ELR (cell line): ENCODE measurements at regions not wholly inside any gene's neighbourhood (a gene's known extent, or its start where the extent isn't known, plus 50 kb on each side); places are given as distances from the start of the nearest gene placed in this dataset.
"Not testable (repeated sequence)": the region's sequence is repeated elsewhere in the genome, so short reads cannot be mapped to it uniquely, and the experiment has no call there.

Experiments used
- DNase-seq: peaks from one replicate; pipeline ENCODE4 v3.0.0-alpha.2; 2015; ENCODE audit warnings: low read depth

DNA sequence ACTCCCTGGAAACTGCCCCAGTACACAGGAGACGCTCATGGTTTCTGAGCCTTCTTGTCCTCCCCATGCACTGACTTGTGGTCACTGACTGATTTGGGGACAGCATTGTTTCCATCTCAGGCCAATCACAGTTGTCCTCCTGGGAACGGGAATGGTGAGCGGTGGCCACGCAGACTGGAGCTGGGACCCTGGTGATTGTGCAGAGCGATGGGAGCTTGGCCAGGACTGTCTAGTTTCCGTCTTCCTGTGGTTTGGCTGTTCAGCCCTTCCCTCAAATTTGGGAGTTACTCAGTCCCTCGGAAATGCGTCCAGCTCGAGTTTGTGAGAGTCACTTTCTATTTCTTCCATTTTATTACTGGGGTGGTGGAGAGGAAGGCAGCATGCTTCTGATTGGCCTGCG lies 250.9 kb downstream of the ACTR3B start:
- no peak for DNase-seq

DNA sequence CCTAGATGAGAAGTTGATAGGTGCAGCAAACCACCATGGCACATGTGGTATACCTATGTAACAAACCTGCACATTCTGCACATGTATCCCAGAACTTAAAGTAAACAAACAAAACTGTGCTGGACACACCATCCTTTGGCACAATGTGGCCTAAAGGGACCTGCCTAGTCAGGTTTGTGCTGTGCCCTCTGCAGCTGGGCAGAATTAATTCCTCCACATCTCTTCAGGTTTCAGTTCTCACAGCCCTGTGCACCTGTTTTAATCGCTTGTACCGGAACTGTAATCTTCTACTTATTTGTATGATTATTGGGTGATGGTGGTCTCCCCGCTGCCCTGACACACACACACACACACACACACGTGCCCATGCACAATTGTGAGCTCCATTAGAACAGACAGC lies 252.7 kb downstream of the ACTR3B start:
- no peak for DNase-seq

DNA sequence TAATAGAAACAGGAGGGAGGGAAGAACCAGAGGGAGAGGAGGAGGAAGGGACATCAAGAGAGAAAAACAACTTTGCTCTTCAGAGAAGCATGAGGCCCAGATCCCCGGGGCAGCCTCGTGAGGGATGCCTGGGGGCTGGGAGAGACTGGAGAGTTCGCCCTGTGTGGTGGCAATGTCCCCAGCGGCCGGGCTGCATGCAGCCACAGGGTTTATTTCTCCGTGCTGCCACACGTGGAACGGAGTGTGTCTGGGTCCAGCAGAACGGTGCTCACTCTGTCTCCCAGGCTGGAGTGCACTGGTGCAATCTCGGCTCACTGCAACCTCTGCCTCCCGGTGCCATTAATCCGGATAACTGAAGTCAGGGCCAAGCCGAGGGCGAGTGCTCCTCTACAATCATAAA lies 257.7 kb downstream of the ACTR3B start:
- DNase-seq = no peak

DNA sequence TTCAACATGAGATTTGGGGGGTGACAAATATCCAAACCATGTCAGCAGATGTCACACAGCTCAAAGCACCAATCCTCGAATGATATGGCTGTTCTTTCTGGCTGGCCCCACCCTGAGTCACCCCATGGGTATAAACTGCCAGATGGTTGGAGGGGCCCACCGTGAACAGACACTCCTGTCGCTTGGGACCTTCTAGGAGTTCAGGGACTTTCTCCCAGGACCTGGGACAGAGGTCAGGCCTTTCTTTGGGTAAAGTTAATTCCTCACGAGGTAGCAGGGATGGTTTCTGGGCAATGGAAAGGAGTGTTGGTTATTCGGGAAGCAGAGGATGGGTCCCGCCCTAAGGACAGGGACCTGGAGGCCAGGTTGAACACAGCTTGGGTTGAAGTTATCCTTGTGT lies 262.0 kb downstream of the ACTR3B start:
- DNase-seq = no peak

DNA sequence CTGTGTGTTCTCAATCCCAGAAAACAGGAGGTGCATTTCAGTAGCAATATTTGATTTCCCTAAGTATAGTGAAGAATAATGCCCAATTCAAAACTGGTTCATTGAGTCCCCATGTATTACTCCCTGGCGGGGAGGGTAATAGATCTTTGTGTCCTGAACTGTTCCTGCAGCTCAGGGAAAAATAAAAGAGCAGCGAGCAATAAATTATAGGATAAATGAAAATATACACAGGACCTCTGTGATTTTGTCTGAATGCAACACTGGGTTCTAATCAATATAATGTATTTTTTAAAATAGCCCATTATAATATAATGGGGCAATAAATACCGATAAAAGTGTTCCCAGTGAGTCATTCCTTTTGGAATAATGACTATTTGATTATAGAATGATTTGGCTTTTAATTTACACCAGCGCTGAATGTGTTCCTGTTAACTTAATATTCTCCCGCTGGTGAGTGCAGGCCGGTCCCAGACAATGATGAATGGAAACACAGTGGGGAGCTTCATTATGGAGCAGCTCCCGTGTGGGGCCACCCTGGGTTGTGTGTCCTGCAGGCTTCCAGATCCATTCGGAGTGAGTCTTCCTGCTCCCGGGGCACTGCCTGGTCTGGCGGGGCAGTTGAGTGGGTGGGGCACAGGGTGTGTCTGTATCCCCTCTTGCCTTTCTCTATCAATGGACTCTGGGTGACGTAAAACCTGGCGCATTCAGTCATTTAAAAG lies 263.1 kb downstream of the ACTR3B start:
- no peak for DNase-seq

DNA sequence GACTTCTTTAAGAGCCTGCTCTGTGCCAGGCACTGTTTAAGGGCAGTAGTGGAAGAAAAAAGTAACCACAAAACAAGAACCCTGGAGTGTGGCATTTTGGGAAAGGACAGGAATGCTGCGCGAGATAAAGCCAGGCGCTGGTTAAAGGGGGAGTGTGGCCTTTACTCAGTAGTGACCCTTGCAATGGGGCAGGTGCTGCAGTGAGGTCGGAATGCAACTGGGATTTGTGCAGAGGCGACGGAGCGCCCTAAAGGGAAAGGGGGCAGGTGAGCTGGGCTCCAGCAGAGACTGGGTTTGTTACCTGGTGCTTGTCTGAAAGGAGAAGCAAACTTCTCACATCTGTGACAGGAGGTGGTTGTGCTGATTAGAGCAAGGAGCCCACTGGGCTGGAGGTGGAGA lies 263.6 kb downstream of the ACTR3B start:
- no peak for DNase-seq

DNA sequence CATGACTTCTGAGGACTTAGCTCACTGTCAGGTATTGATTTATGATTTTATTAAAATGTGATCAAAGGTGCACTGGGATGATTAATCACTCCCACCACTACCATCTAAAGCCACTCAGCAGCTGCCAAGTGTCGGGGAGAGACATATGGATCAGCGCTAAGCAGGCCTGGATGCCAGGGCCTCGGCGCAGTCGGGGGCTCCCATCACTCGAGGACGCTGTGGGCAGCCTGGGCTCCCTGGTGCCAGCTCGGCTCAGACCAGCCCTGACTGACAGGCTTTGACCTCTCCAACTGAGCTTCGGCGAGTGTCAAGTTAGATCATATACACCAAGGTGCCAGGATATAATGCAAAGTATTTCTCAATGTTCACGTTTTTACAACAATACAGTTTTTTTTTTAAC lies 267.7 kb downstream of the ACTR3B start:
- DNase-seq = no peak

DNA sequence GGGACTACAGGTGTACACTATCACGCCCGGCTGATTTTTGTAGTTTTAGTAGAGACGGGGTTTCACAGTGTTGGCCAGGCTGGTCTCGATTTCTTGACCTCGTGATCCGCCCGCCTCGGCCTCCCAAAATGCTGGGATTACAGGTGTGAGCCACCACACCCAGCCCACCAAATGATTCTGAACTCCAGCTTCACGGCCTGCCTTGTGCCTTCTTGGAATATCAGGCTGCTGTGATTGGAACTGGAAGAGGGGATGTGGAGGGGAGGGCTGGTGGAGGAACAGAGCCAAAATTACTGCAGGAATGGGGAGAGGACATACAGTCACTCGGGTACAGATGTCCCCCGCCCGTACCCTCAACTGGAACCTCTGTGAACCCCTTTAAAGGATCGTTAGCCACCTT lies 268.4 kb downstream of the ACTR3B start:
- no peak for DNase-seq

DNA sequence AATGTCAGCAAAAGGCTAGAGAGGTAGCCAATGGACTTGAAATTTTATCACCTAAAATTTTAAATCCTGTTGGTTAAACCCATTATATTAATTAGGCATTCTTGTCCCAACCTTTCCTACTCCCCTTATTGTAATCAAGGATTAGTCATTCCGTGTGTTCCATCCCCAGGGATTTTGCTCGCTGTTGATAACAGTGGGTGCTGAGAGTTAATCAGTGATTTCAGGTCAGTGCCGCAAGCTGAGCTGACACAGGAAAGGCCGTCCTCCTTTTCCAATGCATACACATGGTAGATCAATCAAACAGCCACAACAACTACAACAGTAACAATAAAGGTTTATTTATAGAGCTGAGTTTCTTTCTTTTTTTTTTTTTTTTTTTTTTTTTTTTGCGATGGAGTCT lies 271.4 kb downstream of the ACTR3B start:
- no peak for DNase-seq

DNA sequence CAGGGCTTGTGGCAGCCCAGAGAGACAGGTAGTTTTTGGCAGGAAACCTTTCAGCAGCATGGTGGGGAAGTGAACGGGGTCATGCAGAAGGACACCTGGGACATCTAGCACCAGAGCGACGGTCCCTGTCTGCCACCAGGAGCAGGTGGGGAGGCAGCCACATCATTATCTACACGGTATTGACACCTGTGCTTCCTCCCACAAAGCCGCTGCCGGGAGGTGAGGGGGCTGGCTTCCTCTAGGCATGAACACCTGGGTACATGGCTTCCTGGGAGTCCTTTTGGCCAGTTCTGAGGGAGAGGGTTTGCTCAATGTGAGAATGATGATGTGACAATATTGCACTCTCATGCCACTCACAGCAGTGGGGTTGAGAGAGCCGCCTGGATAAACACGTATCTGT lies 275.2 kb downstream of the ACTR3B start:
- DNase-seq = no peak

DNA sequence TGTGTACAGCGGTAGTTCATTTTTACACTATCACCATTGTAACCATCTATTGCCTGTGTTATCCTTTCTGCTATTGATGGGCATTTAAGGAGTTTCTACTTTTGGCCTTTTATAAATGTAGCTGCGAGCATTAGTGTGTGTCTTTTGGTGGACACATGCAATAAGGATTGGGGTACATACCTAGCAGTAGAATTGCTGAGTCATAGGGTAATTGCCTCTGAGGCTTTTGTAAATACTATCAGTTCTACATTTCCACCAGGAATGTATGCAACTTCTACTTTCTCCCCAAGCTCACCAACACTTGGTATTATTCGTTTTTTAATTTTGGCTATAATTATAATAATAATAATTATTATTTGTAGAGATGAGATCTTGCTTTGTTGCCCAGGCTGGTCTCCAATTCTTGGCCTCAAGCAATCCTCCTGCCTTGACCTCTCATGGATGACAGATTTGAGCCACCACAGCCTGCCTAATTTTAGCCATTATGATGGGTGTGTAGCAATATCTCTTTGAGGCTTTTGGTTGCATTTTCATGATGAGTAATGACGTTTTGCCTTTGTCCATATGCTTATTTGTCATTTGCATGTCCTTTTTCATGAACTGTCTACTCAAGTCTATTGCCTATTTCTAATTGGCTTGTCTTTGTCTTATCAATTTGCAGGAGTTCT lies 277.0 kb downstream of the ACTR3B start:
- DNase-seq = no peak

DNA sequence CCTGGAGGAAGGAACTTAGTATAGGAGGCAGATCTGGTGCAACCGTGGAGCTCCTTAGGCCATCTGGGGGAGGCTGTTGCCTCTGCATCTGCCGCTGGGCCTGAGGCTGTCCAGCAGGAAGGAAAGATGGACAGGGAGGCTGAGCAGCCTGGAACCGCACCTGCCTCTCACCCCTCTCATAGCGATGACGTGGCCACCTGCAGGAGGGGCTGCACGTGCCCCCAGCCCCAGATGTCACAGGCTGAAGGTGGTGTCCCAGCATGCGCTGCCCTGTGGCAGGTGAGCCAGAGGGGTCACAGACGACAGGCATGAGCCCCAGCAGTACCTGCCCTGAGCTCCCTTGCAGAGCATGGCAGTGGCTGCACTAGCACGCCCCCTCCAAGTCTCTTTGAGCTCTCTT lies 283.9 kb downstream of the ACTR3B start:
- no peak for DNase-seq

DNA sequence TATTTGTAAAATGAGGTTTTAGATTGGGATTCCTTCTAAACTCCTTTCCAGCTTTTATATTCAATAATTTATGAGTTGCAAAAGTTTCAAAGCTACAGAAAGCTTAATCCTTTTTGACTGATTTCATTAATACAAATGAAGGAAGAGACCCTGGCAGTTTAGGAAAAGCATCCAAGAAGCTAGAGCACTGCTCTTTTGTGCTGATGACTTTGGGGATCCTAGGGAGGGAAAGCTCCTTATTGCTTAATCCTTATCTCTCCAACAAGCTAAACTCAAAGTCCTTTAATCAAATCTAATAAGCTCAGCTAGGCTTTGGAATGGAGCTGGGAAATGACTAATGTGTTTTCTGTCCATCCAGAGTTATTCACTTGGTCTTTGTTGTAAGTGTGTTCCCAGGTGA lies 285.4 kb downstream of the ACTR3B start:
- DNase-seq = no peak

DNA sequence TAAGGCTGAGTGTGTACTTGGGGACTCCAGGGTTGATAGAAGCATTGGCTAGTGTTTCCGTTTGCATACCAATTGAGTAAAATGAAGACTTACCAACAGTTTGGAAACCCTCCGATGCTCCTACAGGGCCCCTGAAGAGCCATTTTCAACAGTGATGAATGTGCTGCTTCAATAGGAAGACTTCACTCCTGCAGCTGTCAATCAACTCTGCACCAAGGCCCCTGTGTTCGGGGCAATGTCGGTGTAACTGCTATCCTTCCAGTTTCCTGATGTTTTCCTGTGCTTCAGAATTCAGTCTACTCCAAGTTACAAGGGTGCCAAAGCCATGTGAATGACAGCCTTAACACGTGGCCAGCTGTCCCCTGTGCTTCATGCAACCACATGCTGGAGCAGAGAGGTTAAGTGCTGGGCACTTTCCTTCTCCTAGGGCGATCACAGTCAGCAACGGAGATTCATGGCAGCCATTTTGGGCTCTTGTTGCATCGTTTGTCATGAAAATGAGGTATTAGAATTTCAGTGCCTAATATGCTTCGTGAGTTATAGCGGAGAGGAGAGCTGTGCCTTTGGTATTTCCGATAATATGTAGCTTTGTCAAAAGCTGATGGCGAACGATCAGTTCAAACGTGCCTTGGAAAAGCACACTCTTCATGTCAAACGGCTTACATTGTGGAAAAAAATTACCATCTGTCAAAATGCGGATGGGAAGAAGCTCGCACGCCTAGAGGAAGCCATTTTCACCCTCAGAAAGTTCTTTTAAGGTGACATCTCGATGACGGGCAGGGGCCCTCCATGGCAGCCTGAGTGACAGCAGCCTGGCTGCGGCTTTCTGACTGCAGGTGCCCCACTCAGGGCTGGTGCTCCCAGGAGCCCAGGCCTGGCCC lies 287.8 kb downstream of the ACTR3B start:
- no peak for DNase-seq

DNA sequence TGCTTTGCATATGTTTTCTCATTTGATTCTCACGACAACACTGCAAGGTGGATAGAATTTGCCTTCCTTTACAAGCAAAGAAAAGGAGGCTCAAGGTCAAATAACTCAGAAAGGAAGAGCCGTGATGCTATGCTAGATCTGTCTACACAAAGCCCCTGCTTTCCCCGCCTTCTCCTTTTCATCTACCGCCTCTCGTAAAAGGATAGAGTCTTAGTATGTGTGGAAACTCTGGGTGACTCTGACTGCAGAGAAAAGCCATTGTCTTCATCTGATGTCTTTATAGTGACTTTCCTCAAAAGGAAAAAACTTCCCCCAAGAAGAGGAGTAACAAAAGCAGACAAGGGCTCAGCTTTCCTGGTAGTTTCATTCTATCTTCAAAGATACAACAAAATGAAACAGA lies 292.7 kb downstream of the ACTR3B start:
- no peak for DNase-seq

DNA sequence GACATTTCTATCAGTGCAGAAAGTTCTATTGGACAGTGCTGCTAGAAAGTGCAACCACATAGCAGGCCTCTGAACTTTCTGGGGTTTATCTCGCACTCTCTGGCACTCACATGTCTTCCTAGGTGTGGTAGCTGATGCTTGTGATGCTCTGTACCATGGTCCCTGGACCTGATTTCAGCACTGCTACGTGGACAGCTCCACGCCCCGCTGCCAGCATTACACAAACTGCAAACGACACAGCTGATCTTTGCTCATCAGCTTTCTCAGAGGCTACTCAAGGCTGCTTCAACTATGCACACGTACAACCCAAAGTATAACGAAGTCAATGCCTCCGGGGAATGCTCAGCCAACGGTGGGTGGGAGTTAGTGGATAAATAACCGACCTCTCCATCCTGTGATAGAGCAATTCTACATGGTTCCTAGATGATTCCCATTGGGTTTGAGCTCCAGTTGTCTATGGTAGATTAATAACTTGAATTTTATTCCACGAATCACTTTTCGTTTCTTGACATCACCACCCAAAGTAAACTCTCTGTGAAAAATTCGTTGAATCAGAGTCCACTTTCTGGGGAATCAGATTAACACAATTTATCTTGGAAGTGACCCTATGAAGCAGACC lies 302.5 kb downstream of the ACTR3B start:
- DNase-seq = no peak

DNA sequence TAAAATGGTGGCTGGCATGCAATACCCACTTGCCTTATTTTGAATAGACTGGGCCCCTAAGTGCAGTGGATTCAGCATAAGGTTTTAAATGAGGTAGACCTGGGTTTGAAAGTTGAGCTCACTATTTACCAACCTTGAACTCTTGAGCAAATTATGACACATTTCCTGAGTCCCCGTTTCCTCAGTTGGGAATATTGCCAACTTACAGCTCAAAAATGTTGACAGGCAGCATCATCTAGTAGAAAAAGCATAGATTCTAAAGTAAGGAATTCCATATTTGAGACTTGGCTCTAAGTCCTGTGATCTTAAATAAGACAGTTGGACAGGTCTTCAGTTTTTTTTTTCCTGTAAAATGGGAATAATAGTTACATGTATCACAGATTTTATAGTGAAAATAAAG lies 305.5 kb downstream of the ACTR3B start:
- no peak for DNase-seq

DNA sequence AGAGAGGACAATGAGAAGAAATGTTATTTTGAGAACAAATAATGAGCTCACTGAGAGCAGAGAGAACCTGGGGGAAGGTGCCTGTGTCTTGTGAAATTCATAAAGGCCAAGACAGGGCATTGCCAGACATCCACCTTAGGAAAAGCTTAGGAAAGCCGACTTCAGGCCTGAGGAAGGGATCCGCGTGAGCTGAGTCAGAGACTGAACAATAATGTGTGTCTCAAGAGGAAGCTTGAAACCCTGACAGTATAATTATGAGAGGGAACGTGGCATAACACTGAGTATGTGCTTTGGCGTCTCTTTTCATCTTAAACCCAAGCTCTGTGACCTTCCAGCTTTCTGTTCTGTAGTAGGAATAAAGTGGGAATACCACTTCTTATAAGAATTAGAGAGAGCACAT lies 307.2 kb downstream of the ACTR3B start:
- no peak for DNase-seq

DNA sequence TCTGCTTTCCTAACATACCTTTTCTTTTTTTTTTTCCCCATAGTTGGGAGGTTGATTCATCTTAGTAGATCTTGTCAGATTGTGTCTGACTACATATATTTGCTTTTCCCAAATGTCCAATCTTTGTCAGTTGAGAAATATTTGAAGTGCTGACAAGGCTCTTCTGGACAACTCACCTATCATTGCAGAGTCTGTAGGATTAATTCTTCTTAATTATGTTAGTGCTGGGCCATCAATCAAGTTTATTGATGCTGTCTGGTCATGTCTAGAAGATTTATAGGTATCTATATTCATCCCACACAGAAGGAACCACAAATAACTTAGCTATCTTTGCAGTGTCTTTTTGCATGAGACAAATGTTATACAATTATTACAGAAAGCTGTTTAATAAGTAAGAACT lies 310.6 kb downstream of the ACTR3B start:
- no peak for DNase-seq

DNA sequence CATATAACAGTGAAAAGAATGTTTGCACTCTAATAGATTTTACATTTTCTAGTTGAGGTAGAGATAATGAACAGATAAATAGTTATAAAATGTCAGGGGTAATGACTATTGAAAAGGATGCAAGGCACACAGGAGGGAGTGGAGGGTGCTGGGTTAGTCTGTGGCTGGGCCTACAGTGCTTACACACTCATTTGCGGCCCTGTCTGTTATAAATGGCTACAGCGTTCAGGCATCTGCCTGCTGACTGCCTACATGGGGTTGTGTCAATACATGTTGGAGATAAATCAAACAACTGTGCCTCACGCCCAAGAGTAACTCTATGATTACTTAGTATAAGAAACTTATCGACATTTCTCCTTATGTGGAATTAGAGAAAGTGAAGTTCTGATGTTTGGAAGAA lies 313.3 kb downstream of the ACTR3B start:
- DNase-seq = no peak

DNA sequence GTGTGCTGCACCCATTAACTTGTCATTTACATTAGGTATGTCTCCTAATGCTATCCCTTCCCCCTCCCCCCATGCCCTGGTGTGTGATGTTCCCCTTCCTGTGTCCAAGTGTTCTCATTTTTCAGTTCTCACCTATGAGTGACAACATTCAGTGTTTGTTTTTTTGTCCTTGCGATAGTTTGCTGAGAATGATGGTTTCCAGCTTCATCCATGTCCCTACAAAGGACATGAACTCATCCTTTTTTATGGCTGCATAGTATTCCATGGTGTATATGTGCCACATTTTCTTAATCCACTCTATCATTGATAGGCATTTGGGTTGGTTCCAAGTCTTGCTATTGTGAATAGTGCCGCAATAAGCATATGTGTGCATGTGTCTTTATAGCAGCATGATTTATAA lies 316.7 kb downstream of the ACTR3B start:
- DNase-seq = not testable (repeated sequence)

DNA sequence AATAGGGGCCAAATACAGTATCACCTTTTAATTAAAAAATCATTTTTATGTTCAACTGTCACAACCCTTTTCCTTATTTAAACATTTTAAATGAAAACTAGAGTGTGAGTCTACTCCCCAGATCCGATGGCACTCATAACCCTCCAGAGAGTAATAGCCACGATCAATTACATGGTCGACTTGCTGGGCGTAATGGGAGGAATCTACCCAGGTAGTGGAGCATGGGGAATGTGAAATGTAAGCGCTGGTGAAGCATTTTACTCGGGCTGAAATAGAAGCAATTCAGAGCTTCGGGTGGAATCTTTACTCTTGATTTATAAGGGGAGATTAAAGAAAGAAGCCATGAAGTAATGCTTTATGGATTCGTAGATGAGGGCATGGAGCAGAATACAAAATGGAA lies 321.9 kb downstream of the ACTR3B start:
- no peak for DNase-seq

DNA sequence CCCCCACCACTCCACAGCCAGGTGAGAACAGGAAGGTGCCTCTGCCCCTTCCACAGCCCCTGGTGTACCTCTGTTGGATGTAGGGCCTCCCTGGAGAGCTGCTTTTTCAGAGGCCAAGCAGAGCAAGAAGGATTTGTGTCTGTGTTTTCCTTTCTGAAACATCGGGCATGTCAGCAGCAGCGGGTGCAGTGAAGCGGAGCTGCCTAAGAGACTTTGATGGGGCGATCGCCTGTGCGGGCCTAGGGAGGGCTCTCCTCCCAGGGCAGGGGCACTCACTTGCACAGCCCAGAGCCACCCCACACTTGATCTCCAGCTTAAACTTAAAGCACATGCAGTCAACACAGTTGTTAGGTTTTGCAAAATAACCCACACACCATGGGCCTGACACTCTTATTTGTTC lies 324.7 kb downstream of the ACTR3B start:
- no peak for DNase-seq
